ENCODE measurements at regions not wholly inside any gene's neighbourhood (a gene's known extent, or its start where the extent isn't known, plus 50 kb on each side); places are given as distances from the start of the nearest gene placed in this dataset.
"Not testable (repeated sequence)": the region's sequence is repeated elsewhere in the genome, so short reads cannot be mapped to it uniquely, and the experiment has no call there.

DNA sequence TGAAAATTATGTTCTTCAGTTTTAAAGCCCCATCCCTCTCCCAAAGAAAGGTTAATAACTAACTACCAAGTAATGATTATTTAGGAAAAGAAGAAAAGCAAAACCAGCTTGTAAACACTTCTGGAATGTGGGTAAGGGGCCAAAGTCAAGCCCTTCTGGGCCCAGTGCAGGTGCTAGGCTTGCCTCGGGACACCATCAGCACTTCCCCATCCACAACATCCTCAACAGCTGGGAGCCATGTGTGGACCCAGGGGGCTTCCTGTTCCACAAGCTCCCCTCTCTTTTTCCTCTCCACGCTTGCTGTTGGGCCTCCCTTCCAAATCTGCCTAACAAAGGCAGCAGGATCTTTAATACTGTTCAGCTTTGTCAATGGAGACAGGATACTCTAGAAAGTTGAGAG is 58.4 kb upstream of the CSPG4 start:
- TF ChIP-seq, protein P1, sequence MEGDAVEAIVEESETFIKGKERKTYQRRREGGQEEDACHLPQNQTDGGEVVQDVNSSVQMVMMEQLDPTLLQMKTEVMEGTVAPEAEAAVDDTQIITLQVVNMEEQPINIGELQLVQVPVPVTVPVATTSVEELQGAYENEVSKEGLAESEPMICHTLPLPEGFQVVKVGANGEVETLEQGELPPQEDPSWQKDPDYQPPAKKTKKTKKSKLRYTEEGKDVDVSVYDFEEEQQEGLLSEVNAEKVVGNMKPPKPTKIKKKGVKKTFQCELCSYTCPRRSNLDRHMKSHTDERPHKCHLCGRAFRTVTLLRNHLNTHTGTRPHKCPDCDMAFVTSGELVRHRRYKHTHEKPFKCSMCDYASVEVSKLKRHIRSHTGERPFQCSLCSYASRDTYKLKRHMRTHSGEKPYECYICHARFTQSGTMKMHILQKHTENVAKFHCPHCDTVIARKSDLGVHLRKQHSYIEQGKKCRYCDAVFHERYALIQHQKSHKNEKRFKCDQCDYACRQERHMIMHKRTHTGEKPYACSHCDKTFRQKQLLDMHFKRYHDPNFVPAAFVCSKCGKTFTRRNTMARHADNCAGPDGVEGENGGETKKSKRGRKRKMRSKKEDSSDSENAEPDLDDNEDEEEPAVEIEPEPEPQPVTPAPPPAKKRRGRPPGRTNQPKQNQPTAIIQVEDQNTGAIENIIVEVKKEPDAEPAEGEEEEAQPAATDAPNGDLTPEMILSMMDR (IDR thresholded peaks at IDR 0.05; ENCODE audit: extremely low read depth in 1 of 2, insufficient read depth in 1 of 2, low read depth in 1 of 2, low read length in 2 of 2), result not testable (repeated sequence)
- TF ChIP-seq POLR2A (IDR thresholded peaks at IDR 0.05; ENCODE audit: low read depth, low read length); EZH2 (IDR thresholded peaks at IDR 0.05; ENCODE audit: borderline replicate concordance, low read depth, low read length, severe bottlenecking); POLR2AphosphoS5 (IDR thresholded peaks at IDR 0.05; ENCODE audit: insufficient read depth, low read depth, low read length); MYC (IDR thresholded peaks at IDR 0.05; ENCODE audit: low read depth, low read length); GATA2 (IDR thresholded peaks at IDR 0.05; ENCODE audit: insufficient read depth, insufficient read length, low read depth, low read length); JUN (IDR thresholded peaks at IDR 0.05; ENCODE audit: borderline replicate concordance, insufficient read depth, insufficient read length, low read depth): not testable (repeated sequence)
- TF ChIP-seq, protein P2, sequence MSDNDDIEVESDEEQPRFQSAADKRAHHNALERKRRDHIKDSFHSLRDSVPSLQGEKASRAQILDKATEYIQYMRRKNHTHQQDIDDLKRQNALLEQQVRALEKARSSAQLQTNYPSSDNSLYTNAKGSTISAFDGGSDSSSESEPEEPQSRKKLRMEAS (IDR thresholded peaks at IDR 0.05; ENCODE audit: insufficient read depth, insufficient read length), result not testable (repeated sequence)

Data from endothelial cell of umbilical vein (primary cell).